Omental fat pad (tissue), 3 donors: ENCODE measurements at regions not wholly inside any gene's neighbourhood (a gene's known extent, or its start where the extent isn't known, plus 50 kb on each side); places are given as distances from the start of the nearest gene placed in this dataset.

Experiments
- ATAC-seq: fragments of 150-250 bp; one replicate; pipeline ENCODE4 v1.9.1; 2016; ENCODE audit warnings: mild to moderate bottlenecking, moderate library complexity; ENCODE audit not compliant: low FRiP score
- DNase-seq: peaks from one replicate; pipeline ENCODE4 v3.0.0-alpha.2; 2019; ENCODE audit warnings: low spot score
- CTCF ChIP-seq, 3 donors: fragments of 450-650 bp; IDR thresholded peaks; one replicate each; pipeline ENCODE4 v1.5.1; 2016 to 2017; ENCODE audit warnings: antibody characterized with exemption in 3 of 3, mild to moderate bottlenecking in 3 of 3, moderate library complexity in 2 of 3

DNA sequence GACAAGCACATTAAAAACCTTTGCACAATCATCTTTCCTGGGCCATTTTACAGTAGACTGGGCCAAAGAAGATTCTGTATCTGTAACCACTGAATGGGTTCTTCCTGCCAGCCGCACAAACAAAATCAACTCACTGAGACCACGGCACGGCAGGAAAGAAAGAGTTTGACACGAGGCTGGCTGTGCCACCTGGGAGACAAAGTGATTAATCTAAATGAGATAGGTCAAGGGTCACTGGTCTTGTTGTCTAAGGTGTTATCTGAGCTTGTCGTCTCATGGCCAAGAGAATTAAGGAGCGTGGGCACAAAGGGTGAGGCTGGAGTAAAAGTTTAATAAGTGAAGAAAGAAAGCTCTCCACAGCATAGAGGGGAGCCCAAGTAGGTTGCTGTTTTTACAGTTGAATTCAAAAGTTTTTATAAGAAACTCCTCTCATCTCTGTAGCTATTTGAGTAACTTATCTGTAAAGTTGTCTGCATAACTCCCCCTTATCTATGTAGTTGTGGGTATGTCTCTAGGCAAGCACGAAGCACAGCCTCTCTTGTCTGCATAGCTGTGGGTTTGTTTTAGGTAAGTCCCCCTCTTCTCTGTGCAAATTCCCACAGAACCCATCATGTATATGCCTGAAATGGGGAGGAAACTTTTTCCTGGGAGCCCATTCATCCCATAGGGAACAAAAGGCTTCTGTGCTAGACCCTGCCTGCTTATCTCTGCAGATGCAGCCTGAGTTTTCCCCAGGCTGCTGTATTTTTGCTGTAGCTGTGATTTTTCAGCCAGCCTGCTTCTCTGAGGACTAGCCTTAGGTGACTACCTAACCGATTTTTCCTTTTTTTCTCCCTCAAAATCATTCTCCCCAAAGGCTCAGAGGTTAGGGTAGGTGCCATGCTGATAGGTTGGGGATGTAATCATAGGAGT is 1314.6 kb upstream of the TMEM132C start:
- TF ChIP-seq CTCF (IDR thresholded peaks at IDR 0.05): no peak
- no peak for ATAC-seq
- DNase-seq: no peak

DNA sequence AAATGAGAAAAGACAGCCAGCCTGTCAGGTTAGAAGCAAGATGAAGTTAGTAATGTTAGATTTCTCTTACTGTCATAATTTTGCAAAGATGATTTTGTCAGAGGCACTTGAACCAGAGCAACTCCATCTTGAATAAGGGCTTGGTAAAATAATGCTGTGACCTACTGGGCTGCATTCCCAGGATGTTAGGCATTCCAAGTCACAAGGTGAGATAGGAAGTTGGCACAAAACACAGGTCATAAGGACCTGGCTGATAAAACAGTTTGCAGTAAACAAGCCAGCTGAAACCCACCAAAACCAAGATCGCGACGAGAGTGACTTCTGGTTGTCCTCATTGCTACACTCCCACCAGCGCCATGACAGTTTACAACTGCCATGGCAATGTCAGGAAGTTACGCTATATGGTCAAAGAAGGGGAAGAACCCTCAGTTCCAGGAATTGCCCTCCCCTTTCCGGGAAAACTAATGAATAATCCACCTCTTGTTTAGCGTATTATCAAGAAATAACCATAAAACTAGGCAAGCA is 1313.5 kb upstream of the TMEM132C start:
- no peak for DNase-seq

DNA sequence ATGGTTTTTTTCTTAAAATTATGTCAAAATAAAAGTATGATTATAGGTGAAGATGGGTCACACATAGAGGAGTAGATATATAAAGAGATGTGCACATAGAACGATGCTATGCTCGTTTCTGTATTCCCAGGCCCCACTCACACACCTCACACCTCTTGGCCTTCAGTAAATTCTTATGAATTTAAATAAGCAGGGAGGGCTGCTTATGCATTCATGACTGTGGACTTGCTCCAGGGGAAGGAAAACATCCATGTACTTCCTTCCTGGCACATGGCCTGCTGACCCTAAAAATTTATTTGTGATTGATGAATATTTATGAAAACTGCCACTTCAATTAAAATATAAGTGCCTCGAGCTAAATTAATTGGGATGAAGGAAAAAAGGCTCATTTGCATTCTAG is 1306.7 kb upstream of the TMEM132C start:
- no peak for TF ChIP-seq CTCF (IDR thresholded peaks at IDR 0.05)

More for the DNA sequence above, 1313.5 kb upstream of the TMEM132C start:
- no peak for ATAC-seq
- TF ChIP-seq CTCF (IDR thresholded peaks at IDR 0.05): no peak

DNA sequence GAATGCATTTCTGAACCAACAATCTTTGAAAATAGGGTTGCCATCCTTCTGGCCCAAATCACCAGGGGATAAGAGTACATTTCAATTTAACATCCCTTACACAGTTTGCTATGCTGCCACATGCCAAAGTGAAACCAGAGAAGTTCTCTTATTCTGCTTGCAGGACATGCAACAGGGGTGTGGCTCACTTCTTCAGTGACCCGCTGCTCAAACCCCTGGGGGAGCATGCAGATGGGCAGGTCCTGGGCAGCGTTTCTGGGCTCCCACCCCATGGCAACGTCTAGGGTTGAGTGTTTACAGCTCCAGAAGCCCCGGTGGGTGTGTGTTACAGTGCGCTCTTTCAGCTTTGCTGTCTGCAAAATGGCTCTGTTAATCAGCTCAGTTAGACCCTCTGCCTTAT is 1306.3 kb upstream of the TMEM132C start:
- no peak for TF ChIP-seq CTCF (IDR thresholded peaks at IDR 0.05)
- no peak for ATAC-seq
- DNase-seq: no peak

More for the DNA sequence above, 1306.7 kb upstream of the TMEM132C start:
- ATAC-seq (no peak), DNase-seq (no peak)

DNA sequence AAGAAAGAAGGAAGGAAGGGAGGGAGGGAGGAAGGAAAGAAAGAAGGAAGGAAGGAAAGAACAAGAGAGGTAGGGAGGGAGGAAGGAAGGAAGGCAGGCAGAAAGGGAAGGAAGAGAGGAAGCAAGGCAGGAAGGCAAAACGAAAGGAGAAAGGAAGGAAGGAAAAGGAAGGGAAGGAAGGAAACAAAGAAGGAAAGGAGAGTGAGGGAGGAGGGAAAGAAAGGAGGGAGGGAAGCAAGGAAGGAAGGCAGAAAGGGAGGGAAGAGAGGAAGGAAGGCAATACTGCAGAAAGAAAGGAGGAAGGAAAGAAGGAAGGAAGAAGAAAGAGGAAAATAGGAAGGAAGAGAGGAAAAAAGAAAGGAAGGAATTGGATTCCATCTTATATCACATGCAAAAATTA is 1303.1 kb upstream of the TMEM132C start:
- TF ChIP-seq CTCF (IDR thresholded peaks at IDR 0.05): no peak
- ATAC-seq (no peak), DNase-seq (no peak)

GRCh38 chr12:126966498-126966897 is 1300.5 kb upstream of the TMEM132C start:
- DNase-seq: no peak
- ATAC-seq: no peak

More at GRCh38 chr12:126966498-126966897, 1300.5 kb upstream of the TMEM132C start:
- no peak for TF ChIP-seq CTCF (IDR thresholded peaks at IDR 0.05)
